ENCODE measurements at regions not wholly inside any gene's neighbourhood (a gene's known extent, or its start where the extent isn't known, plus 50 kb on each side); places are given as distances from the start of the nearest gene placed in this dataset.

- Histone ChIP-seq H3K27me3 (peaks cover 0 to 24% (median 8%) of the 10 kb centered on the region in 7 donors), H3K4me1 (no peaks in the 10 kb centered on the region), H3K27ac (no peak overlapping the region), H3K9me3 (no peaks in the 10 kb centered on the region), H3K4me3 (no peak overlapping the region), H3K36me3 (no peaks in the 10 kb centered on the region)
- intact Hi-C loops (cut with DNase I): no loop called here
- ATAC-seq (no peak), DNase-seq (no peak)
- TF ChIP-seq CTCF (IDR thresholded peaks at IDR 0.05): no peak
- WGBS, 2 donors: 48 to 76% methylated on average over 9 of the region's 9 CpGs
Observed at GRCh38 chr9:90420768-90421513, 221.7 kb downstream of the DIRAS2 start.

GRCh38 chr9:90421786-90422185 is 220.8 kb downstream of the DIRAS2 start:
- 79 to 85% methylated on average over 3 of the region's 3 CpGs for WGBS, 2 donors
- intact Hi-C loops (cut with DNase I): no loop called here
- Histone ChIP-seq H3K4me1 (no peaks in the 10 kb centered on the region), H3K27me3 (peaks cover 0 to 26% (median 8%) of the 10 kb centered on the region in 7 donors), H3K9me3 (no peaks in the 10 kb centered on the region), H3K4me3 (no peak overlapping the region), H3K36me3 (no peaks in the 10 kb centered on the region), H3K27ac (no peak overlapping the region)
- TF ChIP-seq CTCF (IDR thresholded peaks at IDR 0.05): no peak
- no peak for ATAC-seq
- no peak for DNase-seq

GRCh38 chr9:90423661-90424193 is 218.9 kb downstream of the DIRAS2 start:
- intact Hi-C loops (cut with DNase I): no loop called here
- no peak for TF ChIP-seq CTCF (IDR thresholded peaks at IDR 0.05)
- whole genome bisulfite sequencing, 2 donors: 65 to 75% methylated on average over 10 of the region's 10 CpGs
- Histone ChIP-seq H3K27me3 (peaks cover 0 to 26% (median 8%) of the 10 kb centered on the region in 7 donors), H3K27ac (no peak overlapping the region), H3K36me3 (no peaks in the 10 kb centered on the region), H3K9me3 (no peaks in the 10 kb centered on the region), H3K4me3 (no peak overlapping the region), H3K4me1 (no peaks in the 10 kb centered on the region)
- DNase-seq: no peak
- no peak for ATAC-seq

GRCh38 chr9:90428517-90428916 is 214.1 kb downstream of the DIRAS2 start:
- ATAC-seq: no peak
- no peak for DNase-seq
- no peaks in the 10 kb centered on the region for H3K9me3 ChIP-seq
- no peak overlapping the region for H3K4me3 ChIP-seq
- intact Hi-C loops (cut with DNase I): no loop called here
- WGBS, 2 donors: 74 to 83% methylated on average over 10 of the region's 10 CpGs
- peaks cover 0 to 28% (median 12%) of the 10 kb centered on the region in 7 donors for H3K27me3 ChIP-seq
- no peak for TF ChIP-seq CTCF (IDR thresholded peaks at IDR 0.05)
- H3K36me3 ChIP-seq: no peaks in the 10 kb centered on the region
- H3K4me1 ChIP-seq: no peaks in the 10 kb centered on the region
- no peak overlapping the region for H3K27ac ChIP-seq
